T-cell (primary cell): ENCODE measurements at regions not wholly inside any gene's neighbourhood (a gene's known extent, or its start where the extent isn't known, plus 50 kb on each side); places are given as distances from the start of the nearest gene placed in this dataset.

Source experiments
- ATAC-seq, 4 experiments: fragments of 200-7000 bp in 3 of 4; fragments of 150-1000 bp in 1 of 4; cut with Tn5 transposase; replicated peaks in 1 of 4; 1 replicate in 3 of 4; 2 replicates in 1 of 4; pipeline ENCODE4 v1.10.0; 2021; ENCODE audit warnings: moderate library complexity in 3 of 4, mild to moderate bottlenecking in 2 of 4, moderate number of reproducible peaks in 1 of 4
- CTCF ChIA-PET, 2 donors: fragments of 300-600 bp; sonication (Branson Sonifier 250); formaldehyde crosslinking; loops; one replicate each; lab custom pipeline; 2022; ENCODE audit warnings: antibody characterized with exemption in 2 of 2; lab: Charles Lee
- POLR2A ChIA-PET, 2 donors: fragments of 300-600 bp; sonication (Branson Sonifier 250); formaldehyde crosslinking; loops; one replicate each; lab custom pipeline; 2022; ENCODE audit warnings: antibody characterized with exemption in 2 of 2; lab: Charles Lee
- DNase-seq, 35 experiments: peaks; one replicate each; pipeline versions ENCODE4 v3.0.0 to v3.0.0-alpha.2; 2013 to 2023
- H3K27ac ChIP-seq: one replicate; pipeline ENCODE4 v1.5.1; 2013; ENCODE audit warnings: low read length
- H3K27me3 ChIP-seq, 2 experiments: replicated peaks in 1 of 2; 1 replicate in 1 of 2; 2 replicates in 1 of 2; pipeline versions ENCODE4 v1.6.1 to v1.7.0; 2013; ENCODE audit warnings: low read length in 1 of 2, mixed read lengths in 1 of 2; ENCODE audit not compliant: control insufficient read depth in 2 of 2, insufficient read depth in 2 of 2; ENCODE audit errors: extremely low read depth in 1 of 2
- H3K36me3 ChIP-seq, 2 donors: 1 replicate in 1 of 2; 2 replicates in 1 of 2; pipeline versions ENCODE4 v1.6.1 to v1.7.0; 2013; ENCODE audit warnings: low read length in 1 of 2; ENCODE audit not compliant: control insufficient read depth in 2 of 2, insufficient read depth in 1 of 2; ENCODE audit errors: extremely low read depth in 1 of 2
- H3K4me1 ChIP-seq, 2 experiments: 1 replicate in 1 of 2; 2 replicates in 1 of 2; pipeline versions ENCODE4 v1.6.1 to v1.7.0; 2013; ENCODE audit warnings: low read length in 2 of 2, mixed read lengths in 1 of 2; ENCODE audit not compliant: insufficient read depth in 2 of 2, control insufficient read depth in 1 of 2; ENCODE audit errors: extremely low read depth in 1 of 2
- H3K4me3 ChIP-seq, 2 donors: 1 replicate in 1 of 2; 2 replicates in 1 of 2; pipeline versions ENCODE4 v1.5.1 to v1.7.0; 2013; ENCODE audit warnings: mild to moderate bottlenecking in 2 of 2, low read length in 1 of 2, moderate library complexity in 1 of 2; ENCODE audit not compliant: control insufficient read depth in 1 of 2; ENCODE audit errors: extremely low read depth in 1 of 2
- H3K9me3 ChIP-seq: 2 replicates; pipeline ENCODE4 v1.7.0; 2013
- H3K27ac Mint-ChIP-seq, 2 donors: one replicate each; pipeline ENCODE4 v1.8.0; 2020 to 2021; ENCODE audit warnings: mild to moderate bottlenecking in 2 of 2, mixed read lengths in 2 of 2
- H3K27me3 Mint-ChIP-seq, 2 donors: one replicate each; pipeline ENCODE4 v1.8.0; 2021 to 2022; ENCODE audit warnings: mixed read lengths in 2 of 2
- H3K36me3 Mint-ChIP-seq: one replicate; pipeline ENCODE4 v1.8.0; 2021; ENCODE audit warnings: mixed read lengths
- H3K4me1 Mint-ChIP-seq, 3 donors: one replicate each; pipeline ENCODE4 v1.8.0; 2020 to 2022; ENCODE audit warnings: mixed read lengths in 3 of 3, mild to moderate bottlenecking in 1 of 3
- H3K4me3 Mint-ChIP-seq, 3 donors: one replicate each; pipeline ENCODE4 v1.8.0; 2020 to 2022; ENCODE audit warnings: mild to moderate bottlenecking in 3 of 3, mixed read lengths in 3 of 3, moderate library complexity in 3 of 3
- H3K9me3 Mint-ChIP-seq, 3 donors: one replicate each; pipeline ENCODE4 v1.8.0; 2020 to 2022; ENCODE audit warnings: mixed read lengths in 3 of 3
- WGBS: methylation state at CpG from one replicate; pipeline ENCODE4 v1.1.5; 2013; ENCODE audit warnings: missing lambda C conversion rate; ENCODE audit not compliant: insufficient coverage; 5-methylcytosine and 5-hydroxymethylcytosine counted together

- Histone ChIP-seq H3K27me3 (no peaks in the 10 kb centered on the region), H3K36me3 (no peaks in the 10 kb centered on the region), H3K9me3 (no peaks in the 10 kb centered on the region), H3K27ac (no peak overlapping the region), H3K4me1 (peaks cover 0 to 4% of the 10 kb centered on the region in 2 experiments), H3K4me3 (no peak overlapping the region)
- H3K4me1 Mint-ChIP-seq: peaks cover 2 to 10% (median 3%) of the 10 kb centered on the region in 3 donors
- POLR2A ChIA-PET: no interaction called here
- CTCF ChIA-PET: interaction anchor here (0.8 to 1.4 kb wide), 5 partner anchors 9 to 268 kb away, joined by 3 to 6 read pairs (median 4); no protein-coding TSS in a partner anchor
- H3K4me3 Mint-ChIP-seq: no peak overlapping the region
- ATAC-seq (no peak), DNase-seq (no peak)
- H3K27ac Mint-ChIP-seq: no peak overlapping the region
- H3K36me3 Mint-ChIP-seq: no peaks in the 10 kb centered on the region
- H3K27me3 Mint-ChIP-seq: peaks cover 2 to 37% of the 10 kb centered on the region in 2 donors
- H3K9me3 Mint-ChIP-seq: no peaks in the 10 kb centered on the region
- no CpG with 5 or more reads among the region's 1 CpG for WGBS
These were observed 56.2 kb downstream of the RTL9 start for GRCh38 chrX:110414679-110415439.

GRCh38 chrX:110415440-110416170 lies 57.0 kb downstream of the RTL9 start:
- CTCF ChIA-PET: interaction anchor here (0.5 to 2.1 kb wide), 5 partner anchors 7 to 260 kb away, joined by 3 to 6 read pairs (median 5); no protein-coding TSS in a partner anchor
- WGBS: 100% methylated on average over 1 of the region's 6 CpGs
- no peak for ATAC-seq
- Histone ChIP-seq H3K27ac (no peak overlapping the region), H3K4me1 (peaks cover 0 to 4% of the 10 kb centered on the region in 2 experiments), H3K27me3 (no peaks in the 10 kb centered on the region), H3K4me3 (no peak overlapping the region), H3K9me3 (no peaks in the 10 kb centered on the region), H3K36me3 (no peaks in the 10 kb centered on the region)
- Mint-ChIP-seq H3K4me3 (no peak overlapping the region), H3K4me1 (peaks cover 2 to 10% (median 3%) of the 10 kb centered on the region in 3 donors), H3K27me3 (peaks cover 2 to 35% of the 10 kb centered on the region in 2 donors), H3K9me3 (no peaks in the 10 kb centered on the region), H3K27ac (no peak overlapping the region), H3K36me3 (no peaks in the 10 kb centered on the region)
- POLR2A ChIA-PET: no interaction called here
- DNase-seq: no peak

- Mint-ChIP-seq H3K4me1 (peaks cover 2 to 10% (median 3%) of the 10 kb centered on the region in 3 donors), H3K27ac (no peak overlapping the region), H3K27me3 (peaks cover 2 to 36% of the 10 kb centered on the region in 2 donors), H3K9me3 (no peaks in the 10 kb centered on the region), H3K36me3 (no peaks in the 10 kb centered on the region), H3K4me3 (no peak overlapping the region)
- ChIA-PET POLR2A (interaction anchor here in 1 of 2 donors (0.6 kb wide), 1 partner anchor 187 kb away, joined by 3 read pairs; no protein-coding TSS in a partner anchor), CTCF (interaction anchor here in 1 of 2 donors (2.1 kb wide), 1 partner anchor 9 kb away, joined by 5 read pairs; no protein-coding TSS in a partner anchor)
- Histone ChIP-seq H3K27ac (no peak overlapping the region), H3K36me3 (no peaks in the 10 kb centered on the region), H3K4me3 (no peak overlapping the region), H3K9me3 (no peaks in the 10 kb centered on the region), H3K4me1 (peaks cover 0 to 4% of the 10 kb centered on the region in 2 experiments), H3K27me3 (no peaks in the 10 kb centered on the region)
- WGBS: no CpG with 5 or more reads among the region's 4 CpGs
- ATAC-seq: no peak
- no peak for DNase-seq
These were observed 58.5 kb downstream of the RTL9 start for GRCh38 chrX:110417128-110417527.

- H3K4me1 Mint-ChIP-seq: peaks cover 0 to 4% (median 0%) of the 10 kb centered on the region in 3 donors
- Histone ChIP-seq H3K27ac (no peak overlapping the region), H3K4me3 (no peak overlapping the region), H3K36me3 (no peaks in the 10 kb centered on the region), H3K9me3 (no peaks in the 10 kb centered on the region), H3K4me1 (no peaks in the 10 kb centered on the region), H3K27me3 (no peaks in the 10 kb centered on the region)
- no peaks in the 10 kb centered on the region for H3K36me3 Mint-ChIP-seq
- H3K27me3 Mint-ChIP-seq: peaks cover 0 to 36% of the 10 kb centered on the region in 2 donors
- POLR2A ChIA-PET: no interaction called here
- H3K9me3 Mint-ChIP-seq: no peaks in the 10 kb centered on the region
- WGBS: 73% methylated on average over 4 of the region's 22 CpGs
- no peak overlapping the region for H3K27ac Mint-ChIP-seq
- H3K4me3 Mint-ChIP-seq: no peak overlapping the region
- ATAC-seq (no peak), DNase-seq (no peak)
- CTCF ChIA-PET: interaction anchor here in 1 of 2 donors (0.6 to 1.0 kb wide), 2 partner anchors 258 to 260 kb away, joined by 3 to 6 read pairs; no protein-coding TSS in a partner anchor
These were observed 59.9 kb downstream of the RTL9 start for GRCh38 chrX:110418316-110419235.

GRCh38 chrX:110419512-110419911 lies 60.9 kb downstream of the RTL9 start:
- peaks cover 0 to 29% of the 10 kb centered on the region in 2 donors for H3K27me3 Mint-ChIP-seq
- Histone ChIP-seq H3K4me3 (no peak overlapping the region), H3K4me1 (no peaks in the 10 kb centered on the region), H3K27me3 (no peaks in the 10 kb centered on the region), H3K27ac (no peak overlapping the region), H3K36me3 (no peaks in the 10 kb centered on the region), H3K9me3 (no peaks in the 10 kb centered on the region)
- no peak for DNase-seq
- no peak overlapping the region for H3K4me3 Mint-ChIP-seq
- no peak overlapping the region for H3K27ac Mint-ChIP-seq
- ChIA-PET CTCF (interaction anchor here in 1 of 2 donors (0.5 to 0.9 kb wide), 2 partner anchors 8 to 1897 kb away, joined by 3 to 6 read pairs; no protein-coding TSS in a partner anchor), POLR2A (no interaction called here)
- no CpG with 5 or more reads among the region's 1 CpG for WGBS
- H3K4me1 Mint-ChIP-seq: no peaks in the 10 kb centered on the region
- no peaks in the 10 kb centered on the region for H3K9me3 Mint-ChIP-seq
- no peak for ATAC-seq
- H3K36me3 Mint-ChIP-seq: no peaks in the 10 kb centered on the region
